ENCODE measurements at regions not wholly inside any gene's neighbourhood (a gene's known extent, or its start where the extent isn't known, plus 50 kb on each side); places are given as distances from the start of the nearest gene placed in this dataset.
"Not testable (repeated sequence)": the region's sequence is repeated elsewhere in the genome, so short reads cannot be mapped to it uniquely, and the experiment has no call there.

GRCh38 chr6:78365473-78365872 is 501.9 kb upstream of the IRAK1BP1 start:
- Mint-ChIP-seq H3K27me3 (ENCODE audit: low read depth, poor library complexity) (no peaks in the 10 kb centered on the region), H3K9me3 (no peaks in the 10 kb centered on the region), H3K36me3 (ENCODE audit: low read depth) (no peaks in the 10 kb centered on the region), H3K27ac (no peak overlapping the region), H3K4me1 (no peaks in the 10 kb centered on the region), H3K4me3 (no peak overlapping the region)
- no peak for DNase-seq
- TF ChIP-seq CTCF (IDR thresholded peaks at IDR 0.05) = no peak

GRCh38 chr6:78377056-78377455 is 490.3 kb upstream of the IRAK1BP1 start:
- no peak overlapping the region for H3K4me3 Mint-ChIP-seq
- H3K27ac Mint-ChIP-seq = no peak overlapping the region
- peaks cover 3% of the 10 kb centered on the region for H3K9me3 Mint-ChIP-seq
- TF ChIP-seq CTCF (IDR thresholded peaks at IDR 0.05) = no peak
- no peak for DNase-seq
- no peaks in the 10 kb centered on the region for H3K4me1 Mint-ChIP-seq
- H3K27me3 Mint-ChIP-seq (ENCODE audit: low read depth, poor library complexity) = peaks cover 4% of the 10 kb centered on the region
- H3K36me3 Mint-ChIP-seq (ENCODE audit: low read depth) = no peaks in the 10 kb centered on the region

- Mint-ChIP-seq H3K9me3 (peaks cover 3% of the 10 kb centered on the region), H3K4me1 (no peaks in the 10 kb centered on the region), H3K4me3 (no peak overlapping the region), H3K27ac (no peak overlapping the region), H3K27me3 (ENCODE audit: low read depth, poor library complexity) (peaks cover 4% of the 10 kb centered on the region), H3K36me3 (ENCODE audit: low read depth) (no peaks in the 10 kb centered on the region)
- TF ChIP-seq CTCF (IDR thresholded peaks at IDR 0.05) = no peak
- DNase-seq = no peak
These were observed 487.4 kb upstream of the IRAK1BP1 start for GRCh38 chr6:78379982-78380381.

- Mint-ChIP-seq H3K36me3 (ENCODE audit: low read depth) (no peaks in the 10 kb centered on the region), H3K4me1 (no peaks in the 10 kb centered on the region), H3K27ac (no peak overlapping the region), H3K4me3 (no peak overlapping the region), H3K27me3 (ENCODE audit: low read depth, poor library complexity) (peaks cover 4% of the 10 kb centered on the region), H3K9me3 (peaks cover 6% of the 10 kb centered on the region)
- no peak for TF ChIP-seq CTCF (IDR thresholded peaks at IDR 0.05)
- DNase-seq = no peak
These were observed 486.8 kb upstream of the IRAK1BP1 start for GRCh38 chr6:78380541-78380940.

- no peaks in the 10 kb centered on the region for H3K36me3 Mint-ChIP-seq (ENCODE audit: low read depth)
- H3K27me3 Mint-ChIP-seq (ENCODE audit: low read depth, poor library complexity) = no peaks in the 10 kb centered on the region
- no peak overlapping the region for H3K4me3 Mint-ChIP-seq
- TF ChIP-seq CTCF (IDR thresholded peaks at IDR 0.05) = no peak
- H3K9me3 Mint-ChIP-seq = peaks cover 29% of the 10 kb centered on the region
- no peaks in the 10 kb centered on the region for H3K4me1 Mint-ChIP-seq
- H3K27ac Mint-ChIP-seq = no peak overlapping the region
- no peak for DNase-seq
These were observed 483.4 kb upstream of the IRAK1BP1 start for GRCh38 chr6:78383968-78384367.

- H3K27ac Mint-ChIP-seq; H3K36me3 Mint-ChIP-seq (ENCODE audit: low read depth); H3K4me3 Mint-ChIP-seq; H3K27me3 Mint-ChIP-seq (ENCODE audit: low read depth, poor library complexity); H3K4me1 Mint-ChIP-seq; DNase-seq: not testable (repeated sequence)
- H3K9me3 Mint-ChIP-seq = peaks cover 26% of the 10 kb centered on the region
These were observed 480.5 kb upstream of the IRAK1BP1 start for GRCh38 chr6:78386854-78387253.
